ENCODE measurements at regions not wholly inside any gene's neighbourhood (a gene's known extent, or its start where the extent isn't known, plus 50 kb on each side); places are given as distances from the start of the nearest gene placed in this dataset.
A peak's percentile ranks its signal among the peaks of the same experiment; 100 is the strongest.

GRCh38 chr4:100311181-100311580 is 120.9 kb upstream of the DDIT4L start:
- TF ChIP-seq, protein P1, sequence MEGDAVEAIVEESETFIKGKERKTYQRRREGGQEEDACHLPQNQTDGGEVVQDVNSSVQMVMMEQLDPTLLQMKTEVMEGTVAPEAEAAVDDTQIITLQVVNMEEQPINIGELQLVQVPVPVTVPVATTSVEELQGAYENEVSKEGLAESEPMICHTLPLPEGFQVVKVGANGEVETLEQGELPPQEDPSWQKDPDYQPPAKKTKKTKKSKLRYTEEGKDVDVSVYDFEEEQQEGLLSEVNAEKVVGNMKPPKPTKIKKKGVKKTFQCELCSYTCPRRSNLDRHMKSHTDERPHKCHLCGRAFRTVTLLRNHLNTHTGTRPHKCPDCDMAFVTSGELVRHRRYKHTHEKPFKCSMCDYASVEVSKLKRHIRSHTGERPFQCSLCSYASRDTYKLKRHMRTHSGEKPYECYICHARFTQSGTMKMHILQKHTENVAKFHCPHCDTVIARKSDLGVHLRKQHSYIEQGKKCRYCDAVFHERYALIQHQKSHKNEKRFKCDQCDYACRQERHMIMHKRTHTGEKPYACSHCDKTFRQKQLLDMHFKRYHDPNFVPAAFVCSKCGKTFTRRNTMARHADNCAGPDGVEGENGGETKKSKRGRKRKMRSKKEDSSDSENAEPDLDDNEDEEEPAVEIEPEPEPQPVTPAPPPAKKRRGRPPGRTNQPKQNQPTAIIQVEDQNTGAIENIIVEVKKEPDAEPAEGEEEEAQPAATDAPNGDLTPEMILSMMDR (IDR thresholded peaks at IDR 0.05 in 2 of 3, conservative IDR thresholded peaks at IDR 0.05 in 1 of 3; ENCODE audit: borderline replicate concordance in 1 of 3, insufficient read depth in 1 of 3, low read depth in 2 of 3, low read length in 2 of 3) = peak; percentile 46 to 56 (median 50); a peak in 4 of 6 replicates
- no peak for TF ChIP-seq EZH2 (IDR thresholded peaks at IDR 0.05)
- no peak for TF ChIP-seq POLR2A (IDR thresholded peaks at IDR 0.05; ENCODE audit: borderline replicate concordance, extremely low read depth, insufficient read depth, insufficient read length)
- TF ChIP-seq EZH2phosphoT487 (IDR thresholded peaks at IDR 0.05; ENCODE audit: borderline replicate concordance) = no peak
- TF ChIP-seq, protein P2, sequence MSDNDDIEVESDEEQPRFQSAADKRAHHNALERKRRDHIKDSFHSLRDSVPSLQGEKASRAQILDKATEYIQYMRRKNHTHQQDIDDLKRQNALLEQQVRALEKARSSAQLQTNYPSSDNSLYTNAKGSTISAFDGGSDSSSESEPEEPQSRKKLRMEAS (IDR thresholded peaks at IDR 0.05) = no peak
